Type B pancreatic cell (in vitro differentiated cells): ENCODE measurements at regions not wholly inside any gene's neighbourhood (a gene's known extent, or its start where the extent isn't known, plus 50 kb on each side); places are given as distances from the start of the nearest gene placed in this dataset.

ENCODE experiments used
- DNase-seq: peaks from one replicate; pipeline ENCODE4 v3.0.0; 2021; ENCODE audit warnings: mixed read lengths; ENCODE audit not compliant: unreplicated experiment; ENCODE audit errors: extremely low spot score
- H3K27ac Mint-ChIP-seq: 2 replicates; pipeline ENCODE4 v1.8.0; 2021; ENCODE audit warnings: mild to moderate bottlenecking, mixed read lengths
- H3K27me3 Mint-ChIP-seq: 2 replicates; pipeline ENCODE4 v1.8.0; 2021; ENCODE audit warnings: mixed read lengths
- H3K36me3 Mint-ChIP-seq: 2 replicates; pipeline ENCODE4 v1.8.0; 2021; ENCODE audit warnings: mixed read lengths
- H3K4me1 Mint-ChIP-seq: one replicate; pipeline ENCODE4 v1.8.0; 2021; ENCODE audit warnings: mixed read lengths; ENCODE audit not compliant: unreplicated experiment
- H3K4me3 Mint-ChIP-seq: 2 replicates; pipeline ENCODE4 v1.8.0; 2021; ENCODE audit warnings: mild to moderate bottlenecking, mixed read lengths
- H3K9me3 Mint-ChIP-seq: 2 replicates; pipeline ENCODE4 v1.8.0; 2021; ENCODE audit warnings: mixed read lengths
- CTCF ChIP-seq: fragments of 200-600 bp; sonication (generic); conservative IDR thresholded peaks from 2 replicates; pipeline ENCODE4 v1.5.0; 2021; ENCODE audit warnings: antibody characterized with exemption, mild to moderate bottlenecking

- Mint-ChIP-seq H3K4me3 (no peak overlapping the region), H3K9me3 (no peaks in the 10 kb centered on the region), H3K27me3 (peaks cover 79% of the 10 kb centered on the region), H3K27ac (no peak overlapping the region), H3K36me3 (no peaks in the 10 kb centered on the region), H3K4me1 (no peaks in the 10 kb centered on the region)
- no peak for TF ChIP-seq CTCF
- DNase-seq: no peak
These were observed 127.2 kb upstream of the TMEM132D start for GRCh38 chr12:130031041-130031440.

DNA sequence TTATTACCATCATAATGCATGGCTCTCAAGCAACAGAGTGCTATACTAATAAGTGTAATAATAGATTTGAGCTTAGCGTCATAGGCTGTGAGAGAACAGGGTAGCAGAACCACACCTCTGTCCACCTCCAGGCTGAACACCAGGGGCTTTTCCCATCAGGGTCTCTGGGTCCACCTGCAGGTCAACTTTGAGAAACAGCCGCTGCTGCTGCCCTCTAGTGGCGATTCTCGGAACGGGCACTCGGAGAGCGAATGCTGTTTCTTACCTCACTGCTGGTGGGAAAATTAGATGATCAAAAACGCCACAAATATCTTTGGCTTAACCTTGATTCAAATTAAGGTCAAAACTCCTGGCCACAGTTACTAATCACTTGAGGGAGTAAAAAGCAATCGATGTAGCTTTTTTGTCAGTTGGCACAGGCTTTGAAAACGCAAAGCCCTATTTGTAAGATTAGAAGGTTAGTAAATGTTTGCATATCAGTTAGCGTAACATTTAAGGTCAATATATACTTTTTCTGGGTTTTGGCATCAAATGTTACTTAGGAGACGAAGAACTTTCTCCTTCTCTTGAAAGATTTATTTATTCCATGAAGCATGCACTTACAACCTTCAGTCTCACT, 127.9 kb upstream of the TMEM132D start:
- DNase-seq: peak; percentile 84
- TF ChIP-seq CTCF: peak; percentile 99
- no peak overlapping the region for H3K4me3 Mint-ChIP-seq
- no peak overlapping the region for H3K27ac Mint-ChIP-seq
- H3K4me1 Mint-ChIP-seq: no peaks in the 10 kb centered on the region
- no peaks in the 10 kb centered on the region for H3K36me3 Mint-ChIP-seq
- H3K9me3 Mint-ChIP-seq: no peaks in the 10 kb centered on the region
- peaks cover 76% of the 10 kb centered on the region for H3K27me3 Mint-ChIP-seq

DNA sequence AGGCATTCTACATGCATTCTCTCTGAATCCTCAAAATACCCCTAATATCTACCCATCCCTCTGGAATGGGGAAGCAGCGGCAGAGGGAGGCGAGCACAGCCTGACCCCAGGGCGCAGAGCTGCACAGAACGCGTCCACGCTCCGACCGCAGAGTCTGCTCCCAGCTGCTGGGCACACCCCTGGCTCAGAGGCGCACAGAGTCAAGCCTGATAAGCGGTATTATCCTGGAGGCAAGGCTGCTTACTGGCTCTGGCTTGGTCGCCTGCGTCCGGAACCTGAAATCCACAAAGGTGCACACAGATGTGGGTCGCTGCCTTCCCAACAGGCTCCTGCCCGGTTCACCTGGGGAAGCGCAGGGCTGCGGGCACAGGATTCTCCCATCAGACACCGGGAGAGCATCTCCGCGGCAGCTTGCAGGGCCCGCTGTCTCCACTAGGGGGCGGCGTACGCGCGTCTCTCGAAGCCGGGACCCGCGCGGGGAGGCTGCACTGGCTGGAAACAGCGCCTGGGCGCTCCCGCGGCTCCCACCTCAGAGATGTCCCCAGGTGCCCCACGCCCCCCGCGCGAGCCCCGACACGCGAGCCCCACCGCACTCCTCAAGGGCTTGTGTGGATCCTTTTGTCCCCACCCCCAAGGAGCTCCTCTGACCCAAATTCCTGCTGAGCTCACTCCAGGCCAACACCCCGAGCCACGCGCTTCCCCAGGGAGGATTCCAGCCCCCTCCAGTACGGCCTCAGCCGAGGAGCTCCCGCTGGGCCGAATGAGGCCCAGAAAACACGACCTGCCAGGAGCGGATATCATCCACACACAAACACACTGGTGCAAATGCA, 120.1 kb upstream of the FZD10 start:
- H3K27me3 Mint-ChIP-seq: peaks cover 82% of the 10 kb centered on the region
- no peaks in the 10 kb centered on the region for H3K36me3 Mint-ChIP-seq
- TF ChIP-seq CTCF: peak; percentile 98
- no peaks in the 10 kb centered on the region for H3K9me3 Mint-ChIP-seq
- no peak overlapping the region for H3K27ac Mint-ChIP-seq
- peaks cover 19% of the 10 kb centered on the region for H3K4me1 Mint-ChIP-seq
- H3K4me3 Mint-ChIP-seq: no peak overlapping the region
- peak; percentile 92 for DNase-seq

- peaks cover 74% of the 10 kb centered on the region for H3K27me3 Mint-ChIP-seq
- peak overlapping the region; percentile 79 for H3K27ac Mint-ChIP-seq
- no peak for TF ChIP-seq CTCF
- H3K4me1 Mint-ChIP-seq: peaks cover 19% of the 10 kb centered on the region
- H3K4me3 Mint-ChIP-seq: no peak overlapping the region
- no peaks in the 10 kb centered on the region for H3K36me3 Mint-ChIP-seq
- no peak for DNase-seq
- H3K9me3 Mint-ChIP-seq: no peaks in the 10 kb centered on the region
These were observed 118.4 kb upstream of the FZD10 start for GRCh38 chr12:130043685-130044406.

DNA sequence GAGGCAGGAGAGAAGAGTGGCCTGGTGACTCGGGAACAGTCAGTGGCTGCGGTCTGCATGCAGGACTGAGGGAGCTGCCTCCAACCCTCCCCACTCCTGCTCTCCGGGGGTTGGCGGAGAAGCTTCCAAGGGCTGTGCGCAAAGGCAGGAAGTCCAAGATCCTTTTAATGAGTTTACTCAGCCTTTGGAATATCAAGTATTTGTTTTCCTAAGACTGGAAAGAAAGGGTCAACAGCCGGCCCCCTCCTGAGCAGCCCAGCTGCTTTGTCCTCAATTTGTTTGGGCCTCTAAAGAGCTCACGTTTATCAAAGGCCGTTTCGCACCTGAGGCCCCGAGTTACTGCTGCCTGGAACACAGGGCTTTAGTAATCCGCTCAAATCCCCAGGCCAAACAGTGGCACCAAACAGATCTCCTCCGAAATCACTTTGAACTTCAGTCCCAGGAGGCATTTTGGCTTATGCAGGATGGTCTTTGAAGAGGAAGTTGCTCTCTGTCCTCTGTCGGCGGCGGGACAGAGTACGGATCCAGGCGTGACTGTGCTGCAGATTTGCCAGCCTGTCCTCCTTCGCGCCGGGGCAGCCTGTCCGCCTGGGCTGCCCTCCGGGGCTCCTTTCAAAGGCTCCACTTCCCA, 117.2 kb upstream of the FZD10 start:
- H3K4me1 Mint-ChIP-seq: peaks cover 19% of the 10 kb centered on the region
- H3K36me3 Mint-ChIP-seq: no peaks in the 10 kb centered on the region
- H3K27me3 Mint-ChIP-seq: peaks cover 70% of the 10 kb centered on the region
- TF ChIP-seq CTCF: no peak
- DNase-seq: no peak
- H3K27ac Mint-ChIP-seq: no peak overlapping the region
- peak overlapping the region; percentile 61 for H3K4me3 Mint-ChIP-seq
- peaks cover 5% of the 10 kb centered on the region for H3K9me3 Mint-ChIP-seq
